Fibroblast of peridontal ligament (primary cell): ENCODE measurements at regions not wholly inside any gene's neighbourhood (a gene's known extent, or its start where the extent isn't known, plus 50 kb on each side); places are given as distances from the start of the nearest gene placed in this dataset.
"Not testable (repeated sequence)": the region's sequence is repeated elsewhere in the genome, so short reads cannot be mapped to it uniquely, and the experiment has no call there.

Experiments used
- DNase-seq: peaks from one replicate; pipeline ENCODE4 v3.0.0-alpha.2; 2010; ENCODE audit errors: extremely low read depth

DNA sequence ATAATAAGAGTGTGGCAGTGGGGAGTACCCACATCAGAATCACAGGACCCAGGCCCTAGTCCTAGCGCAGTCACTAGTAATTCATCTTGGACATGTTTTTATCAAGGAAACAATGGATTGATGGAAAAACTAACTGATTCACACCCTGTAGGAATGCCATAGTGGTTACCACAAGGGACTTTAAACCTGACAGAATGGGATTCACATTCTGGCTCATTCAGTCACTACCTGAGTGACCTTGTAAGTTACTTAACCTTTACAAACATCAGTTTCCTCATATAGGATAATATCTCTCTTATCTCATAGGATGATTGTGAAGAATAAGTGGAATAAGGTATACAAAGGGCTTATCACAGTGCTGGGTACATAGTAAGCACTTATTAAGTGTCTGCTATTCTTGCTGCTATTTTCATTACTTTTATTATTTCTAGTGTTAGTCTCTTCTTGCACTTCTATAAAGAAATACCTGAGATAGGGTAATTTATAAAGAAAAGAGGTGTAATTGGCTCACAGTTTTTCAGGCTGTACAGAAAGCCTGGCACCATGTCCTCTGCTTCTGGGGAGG, 247.5 kb upstream of the KLF3 start:
- no peak for DNase-seq

DNA sequence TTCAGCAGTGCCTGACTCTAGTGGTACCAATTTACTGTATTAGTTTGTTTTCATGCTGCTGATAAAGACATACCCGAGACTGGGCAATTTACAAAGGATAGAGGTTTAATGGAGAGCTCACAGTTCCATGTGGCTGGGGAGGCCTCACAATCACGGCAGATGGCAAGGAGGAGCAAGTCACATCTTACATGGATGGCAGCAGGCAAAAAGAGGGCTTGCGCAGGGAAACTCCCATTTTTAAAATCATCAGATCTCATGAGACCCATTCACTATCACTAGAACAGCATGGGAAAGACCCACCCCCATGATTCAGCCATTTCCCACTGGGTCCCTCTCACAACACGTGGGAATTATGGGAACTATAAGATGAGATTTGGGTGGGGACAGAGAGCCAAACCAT, 243.7 kb upstream of the KLF3 start:
- not testable (repeated sequence) for DNase-seq

DNA sequence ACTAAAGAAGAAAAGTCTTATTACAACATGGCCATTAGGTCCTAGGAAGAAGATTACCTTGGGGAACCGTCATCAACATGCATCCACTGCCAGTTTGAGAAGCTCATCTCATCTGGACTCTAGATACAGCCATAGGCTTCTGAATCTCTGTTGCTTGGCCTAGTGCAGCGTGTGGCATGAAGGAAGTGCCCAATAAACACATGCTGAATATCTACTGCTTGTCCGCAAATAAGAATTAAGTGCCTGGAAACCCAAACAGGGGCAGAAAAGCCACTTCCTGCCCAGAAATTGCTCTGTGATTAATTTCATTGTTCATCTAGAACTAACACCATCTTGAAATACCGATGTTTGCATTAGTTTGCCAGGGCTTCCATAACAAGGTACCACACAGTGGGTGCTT, 241.1 kb upstream of the KLF3 start:
- no peak for DNase-seq

DNA sequence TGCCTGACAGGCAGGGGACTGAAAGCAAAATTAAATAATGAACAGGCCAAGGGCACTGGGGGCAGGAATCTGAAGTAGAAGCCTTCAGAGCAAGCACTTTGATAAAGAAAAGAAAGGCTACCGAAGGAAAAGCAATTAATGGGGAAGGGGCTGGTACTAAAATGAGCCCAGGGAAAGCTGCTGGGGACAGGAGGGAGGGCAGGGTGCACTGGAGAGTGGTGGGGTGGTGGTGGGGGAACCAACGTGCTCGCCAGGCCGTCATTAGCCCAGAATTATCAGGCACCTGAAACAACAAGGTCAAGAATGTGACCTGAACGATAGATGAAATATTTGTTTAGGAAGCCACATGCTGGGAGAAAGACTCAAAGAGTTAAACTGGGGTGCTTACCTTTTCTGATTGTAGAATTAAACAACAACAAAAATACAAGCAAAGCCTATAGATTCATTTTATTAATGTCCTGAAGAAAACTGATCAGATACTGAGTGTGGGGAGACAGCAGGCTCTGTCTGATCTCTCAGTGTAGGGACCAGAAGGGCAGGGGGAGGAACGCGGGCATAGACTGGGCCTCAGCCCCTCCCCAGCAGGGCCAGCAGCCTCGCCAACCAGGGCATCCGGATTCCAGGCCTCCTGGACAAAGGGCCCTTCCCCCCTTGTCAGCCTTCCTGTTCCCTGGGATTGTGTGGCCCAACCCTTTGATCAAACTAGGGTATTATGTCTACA, 239.7 kb upstream of the KLF3 start:
- DNase-seq = no peak

DNA sequence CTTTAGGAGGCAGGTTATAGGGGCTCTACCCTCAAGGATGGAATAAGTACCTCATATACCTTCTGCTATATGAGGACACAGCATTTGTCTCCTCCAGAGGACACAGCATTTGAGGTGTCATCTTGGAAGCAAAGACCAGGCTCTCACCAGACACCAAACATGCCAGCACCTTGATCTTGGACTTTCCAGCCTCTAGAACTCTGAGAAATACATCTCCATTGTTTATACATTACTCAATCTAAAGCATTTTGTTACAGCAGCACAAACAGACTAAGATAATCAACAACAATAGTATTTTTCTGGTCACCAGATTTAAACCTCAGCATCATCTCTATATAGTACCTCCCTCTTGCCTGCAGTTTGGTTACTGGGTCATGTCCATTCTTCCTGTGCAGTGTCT, 237.5 kb upstream of the KLF3 start:
- no peak for DNase-seq

DNA sequence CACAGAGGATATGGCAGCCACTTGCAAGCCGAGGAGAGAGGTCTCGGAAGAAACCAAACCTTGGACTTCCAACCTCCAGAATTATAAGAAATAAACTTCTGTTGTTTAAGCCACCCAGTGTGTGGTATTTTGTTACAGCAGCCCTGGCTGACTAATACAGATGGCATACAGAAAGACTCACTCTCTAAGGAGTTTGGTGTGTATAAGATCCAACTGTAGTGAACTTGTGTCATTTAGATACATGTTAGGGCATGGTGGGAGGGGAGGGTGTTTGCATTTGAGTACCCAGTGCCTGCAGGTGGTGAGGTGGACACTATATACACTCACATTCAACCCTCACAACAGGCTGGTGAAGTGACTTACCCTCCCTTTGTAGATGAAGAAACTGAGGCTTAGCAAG, 233.2 kb upstream of the KLF3 start:
- no peak for DNase-seq

DNA sequence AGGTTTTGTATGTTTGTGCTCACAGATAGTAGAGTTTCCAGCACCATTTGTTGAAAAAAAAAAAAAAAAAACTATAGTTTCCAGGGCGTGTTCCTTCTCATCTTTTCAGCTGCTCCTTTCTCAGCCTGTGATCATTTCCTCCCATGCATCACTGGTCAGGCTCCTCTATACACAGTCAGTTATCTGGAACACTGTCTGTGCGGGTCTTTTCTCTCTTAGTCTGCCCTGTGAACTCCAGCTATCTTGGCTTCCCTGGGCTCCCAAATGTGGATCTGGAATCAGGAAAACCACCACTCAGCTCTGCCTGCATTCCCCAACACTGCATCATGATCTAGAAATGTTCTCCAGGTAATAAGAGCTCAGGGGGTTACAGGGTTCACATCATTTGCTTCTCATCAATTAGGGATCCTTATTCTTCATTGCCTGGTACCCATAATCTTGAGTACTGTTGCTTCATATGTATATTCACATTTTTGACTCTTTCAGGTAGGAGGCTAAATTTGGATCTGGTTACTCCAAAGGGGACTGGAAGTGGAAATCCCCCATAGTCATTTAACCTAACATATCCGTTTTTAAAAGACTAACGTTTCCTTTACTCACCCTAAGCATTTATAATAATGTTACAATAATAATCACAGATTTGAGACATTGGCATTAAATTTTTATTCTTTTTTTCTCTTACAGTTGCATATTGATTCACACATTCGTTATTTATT, 221.8 kb upstream of the KLF3 start:
- no peak for DNase-seq

DNA sequence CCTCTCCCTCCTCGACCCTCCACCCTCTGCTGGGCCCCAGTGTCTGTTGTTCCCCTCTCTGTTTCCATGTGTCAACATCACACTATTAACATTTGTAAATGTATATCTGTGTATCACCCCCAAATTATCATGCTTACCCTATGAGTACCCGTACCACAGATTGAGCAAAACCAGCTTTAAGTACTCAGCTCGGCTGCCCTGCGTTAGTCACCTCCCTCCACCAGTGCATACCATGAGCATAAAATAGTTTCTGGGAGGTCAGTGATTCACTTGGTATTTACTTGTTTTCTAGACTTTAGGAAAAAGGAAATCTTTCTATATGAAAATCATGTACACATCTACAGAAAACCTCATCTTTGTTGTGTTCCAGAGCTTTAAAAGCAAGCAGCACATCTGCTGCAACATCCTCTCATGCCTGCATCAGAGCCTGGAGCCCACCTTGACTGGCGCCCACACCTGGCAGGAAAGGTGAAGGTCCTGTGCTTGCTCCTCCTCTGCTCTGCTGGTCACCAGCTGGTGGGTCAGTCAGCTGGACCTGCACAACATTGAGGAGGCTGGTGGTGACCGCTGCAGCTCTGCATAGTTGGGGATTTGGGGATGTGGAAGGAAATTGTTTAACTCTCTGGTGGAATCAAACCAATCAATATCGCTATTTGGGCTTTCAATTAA, 214.4 kb upstream of the KLF3 start:
- DNase-seq = peak; percentile 72

DNA sequence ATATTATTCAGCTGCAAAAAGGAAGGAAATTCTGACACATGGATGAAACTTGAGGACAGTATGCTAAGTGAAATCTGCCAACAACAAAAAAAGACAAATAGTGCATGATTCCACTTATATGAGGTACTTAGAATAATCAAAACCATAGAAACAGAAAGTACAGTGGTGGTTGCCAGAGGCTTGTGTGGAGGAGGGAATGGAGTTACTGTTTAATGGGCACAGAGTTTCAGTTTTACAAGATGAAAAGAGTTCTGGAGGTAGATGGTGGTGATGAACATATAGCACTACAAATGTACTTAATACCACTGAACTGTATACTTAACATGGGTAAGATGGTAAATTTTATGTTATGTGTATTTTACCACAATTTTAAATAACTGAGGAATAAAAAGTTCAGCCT, 212.0 kb upstream of the KLF3 start:
- DNase-seq = peak; percentile 32

DNA sequence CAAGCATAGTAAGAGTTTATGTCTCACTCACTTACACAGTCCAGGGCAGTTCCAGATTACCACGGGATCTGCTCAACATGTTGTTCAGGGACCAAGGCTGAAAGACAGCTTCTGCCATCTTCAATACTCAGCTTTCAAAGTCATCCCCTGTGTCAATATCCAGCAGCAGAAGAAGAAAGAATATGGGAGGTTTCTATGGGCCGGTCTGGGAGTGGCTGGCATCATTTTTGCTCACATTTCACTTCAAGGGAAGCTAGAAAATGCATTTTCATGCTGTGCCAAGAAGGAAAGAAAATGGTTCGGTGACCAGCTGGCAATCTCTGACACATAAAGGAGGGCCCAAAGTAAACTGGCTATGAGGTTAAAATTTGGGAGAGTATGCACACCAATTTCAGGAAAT, 211.5 kb upstream of the KLF3 start:
- peak; percentile 9 for DNase-seq

DNA sequence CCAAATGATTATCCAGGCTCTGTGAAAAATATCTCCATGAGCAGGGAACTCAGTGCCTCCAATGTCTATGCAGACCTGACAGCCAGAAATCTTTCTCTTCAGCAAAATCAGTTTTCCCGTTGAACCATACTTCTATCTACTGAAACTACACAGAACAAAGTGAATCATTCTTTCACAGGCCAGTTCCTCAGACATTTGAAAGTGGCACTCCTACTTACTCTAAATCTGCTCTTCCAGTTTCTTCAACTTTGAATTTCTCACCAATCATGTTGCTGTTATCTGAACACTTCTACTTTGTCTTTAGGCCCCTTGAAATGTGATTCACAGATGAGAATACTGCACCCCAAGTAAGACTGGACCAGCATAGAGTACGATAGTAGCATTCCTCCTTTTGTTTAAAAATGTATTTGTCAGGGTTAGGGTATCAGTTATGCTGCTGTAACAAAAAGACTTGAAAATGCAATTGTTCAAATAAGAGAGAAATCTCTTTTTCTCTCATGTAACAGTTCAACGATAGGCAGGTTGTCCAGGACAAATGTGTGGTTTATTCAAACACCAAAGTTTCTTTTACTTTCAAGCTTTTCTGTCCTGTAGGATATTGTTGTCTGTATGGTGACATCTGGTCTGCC, 210.6 kb upstream of the KLF3 start:
- DNase-seq = no peak

DNA sequence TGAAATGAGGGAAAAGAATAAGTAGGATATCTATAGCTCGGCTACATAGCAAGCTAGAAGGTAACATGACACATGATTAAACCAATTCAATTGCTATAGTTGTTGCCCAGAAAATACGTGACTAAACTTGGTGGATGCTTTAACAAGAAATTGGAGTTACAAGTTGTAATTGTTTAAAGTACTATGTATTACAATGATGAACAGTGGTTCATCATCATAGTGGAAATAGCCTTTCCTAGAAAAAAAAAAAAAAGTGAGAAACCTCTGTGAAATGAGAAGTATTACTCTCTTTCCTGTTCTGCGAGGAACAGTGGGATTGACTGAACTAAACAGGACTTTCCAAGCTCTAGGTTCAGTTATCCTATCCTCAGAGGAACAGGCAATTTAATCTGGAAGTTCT, 209.7 kb upstream of the KLF3 start:
- DNase-seq = no peak

DNA sequence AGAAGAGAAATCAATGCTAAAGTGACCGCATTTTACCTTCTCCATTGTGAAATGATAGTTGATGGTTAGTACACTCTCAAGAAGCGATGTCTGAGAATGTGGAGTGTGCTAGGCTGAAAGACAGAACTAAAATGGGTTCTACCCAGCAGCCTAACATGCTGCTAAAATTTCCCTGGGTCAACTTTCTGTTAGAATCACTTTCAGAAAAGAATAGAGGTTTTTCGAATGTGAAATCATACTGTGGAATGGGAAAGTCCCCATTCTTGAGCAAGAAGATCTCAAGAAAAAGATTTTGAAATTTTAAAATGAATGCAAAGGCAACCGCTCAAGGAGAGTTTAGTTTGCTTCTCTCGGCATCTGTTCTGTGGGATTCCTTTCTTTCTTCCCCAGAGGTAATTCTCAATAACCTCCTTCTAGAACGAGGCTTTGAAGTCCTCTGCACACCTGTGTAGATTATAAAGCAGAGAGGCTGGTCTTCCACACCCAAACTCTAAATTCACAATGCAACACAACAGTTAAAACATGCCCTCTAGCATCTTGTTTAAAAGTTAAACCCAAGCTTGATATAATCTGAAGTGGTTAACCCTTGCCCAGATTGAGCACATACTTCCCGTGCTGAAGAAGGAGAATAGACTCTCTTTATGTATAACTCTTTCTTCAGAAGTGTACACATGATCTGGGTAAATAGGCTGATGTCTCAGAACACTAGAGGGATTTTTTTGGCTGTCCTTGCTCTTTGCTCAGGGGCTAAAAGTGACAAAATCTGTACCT, 208.7 kb upstream of the KLF3 start:
- DNase-seq = peak; percentile 21

DNA sequence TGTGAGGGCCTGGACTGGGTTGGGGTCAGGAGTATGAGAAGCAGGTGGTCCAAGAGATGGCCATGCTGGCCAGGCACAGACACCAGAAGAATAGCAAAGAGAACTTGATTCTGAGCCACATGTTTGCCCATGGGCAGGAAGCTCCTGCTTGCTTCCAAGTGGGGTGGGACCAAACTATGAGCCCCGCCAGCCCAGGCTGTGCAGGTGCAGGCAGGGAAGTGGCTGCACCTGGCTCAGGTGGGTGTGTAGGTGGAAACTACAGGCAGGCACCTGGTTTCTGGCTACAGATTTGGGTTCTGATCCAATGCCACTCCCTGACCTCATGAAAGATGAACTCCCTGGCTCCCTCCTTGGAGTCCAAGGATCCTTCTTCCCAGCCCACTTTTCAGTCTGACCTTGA, 207.9 kb upstream of the KLF3 start:
- no peak for DNase-seq

DNA sequence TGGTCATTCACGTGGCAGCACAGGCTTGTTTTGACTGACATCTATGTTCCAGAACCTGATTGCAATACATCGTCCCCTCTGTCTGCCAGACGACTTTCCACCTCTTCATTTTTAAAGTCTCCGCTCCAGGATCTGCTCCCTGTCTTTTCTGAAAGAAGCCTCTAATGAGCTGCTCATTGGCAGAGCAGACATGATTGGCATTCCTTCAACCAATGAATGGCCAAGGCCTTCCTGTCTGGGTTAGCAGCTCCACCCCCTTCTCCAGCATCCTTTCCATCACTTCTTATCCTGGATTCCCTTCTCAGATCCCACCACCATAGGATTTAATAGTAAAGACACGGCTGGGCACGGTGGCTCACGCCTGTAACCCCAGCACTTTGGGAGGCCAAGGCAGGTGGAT, 202.7 kb upstream of the KLF3 start:
- no peak for DNase-seq

DNA sequence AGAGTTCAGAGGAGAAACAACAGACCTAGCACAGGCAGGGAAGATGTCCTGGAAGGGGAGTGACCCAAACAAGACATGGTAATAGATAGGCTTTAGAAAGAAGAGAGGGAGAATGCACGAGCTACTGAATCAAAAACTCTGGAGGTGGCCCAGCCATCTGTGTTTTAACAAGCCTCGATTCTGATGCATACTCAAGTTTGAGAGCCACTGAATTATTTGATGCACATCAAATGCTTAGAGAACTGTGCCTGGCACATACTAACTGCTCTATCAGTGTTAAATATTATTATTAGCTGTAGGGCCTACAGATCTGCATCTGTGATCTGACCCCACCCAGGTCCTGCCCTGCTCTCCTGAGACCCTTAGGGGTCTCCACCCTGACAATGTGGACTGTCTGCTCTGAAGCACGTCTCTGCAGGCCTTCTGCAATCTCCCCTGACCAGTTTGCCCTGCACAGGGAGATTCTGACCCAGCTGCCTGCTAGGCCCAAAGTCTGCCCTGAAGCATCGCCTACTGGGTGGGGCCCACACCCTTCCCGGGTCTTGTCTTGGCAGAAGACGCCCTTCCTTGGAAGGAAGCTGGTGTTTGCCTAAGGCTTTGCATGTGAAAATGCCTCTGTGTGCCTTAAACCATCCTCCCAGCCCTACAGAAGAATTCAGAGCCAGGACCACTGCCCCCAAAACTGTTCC, 201.5 kb upstream of the KLF3 start:
- no peak for DNase-seq

DNA sequence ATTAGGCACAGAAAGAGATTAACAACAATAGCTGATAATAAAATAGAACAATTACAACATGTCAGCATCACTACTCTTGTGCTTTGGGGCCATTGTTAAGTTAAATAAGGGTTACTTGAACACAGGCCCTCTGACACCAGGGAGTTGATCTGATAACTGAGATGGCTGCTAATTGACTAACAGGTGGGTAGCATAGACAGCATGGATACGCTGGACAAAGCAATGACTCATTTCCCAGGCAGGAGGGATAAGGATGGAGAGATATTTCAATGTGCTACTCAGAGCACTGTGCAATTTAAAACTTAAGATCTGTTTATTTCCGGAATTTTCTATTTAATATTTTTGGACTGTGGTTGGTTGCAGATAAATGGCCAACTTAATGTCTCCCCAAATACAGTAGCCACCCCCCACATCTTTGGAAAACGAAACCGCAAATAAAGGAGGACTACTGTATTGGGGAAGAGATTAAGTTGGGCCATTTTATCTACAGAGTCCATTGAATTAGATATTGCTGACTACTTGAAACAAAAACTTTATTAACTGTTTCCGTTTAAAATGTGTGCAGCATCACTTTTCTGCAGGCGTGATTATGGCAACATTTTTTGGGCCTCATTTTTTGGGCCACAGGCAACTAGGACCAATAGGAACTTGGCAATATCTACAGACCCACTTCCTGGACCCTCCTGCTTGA, 200.6 kb upstream of the KLF3 start:
- DNase-seq = no peak

DNA sequence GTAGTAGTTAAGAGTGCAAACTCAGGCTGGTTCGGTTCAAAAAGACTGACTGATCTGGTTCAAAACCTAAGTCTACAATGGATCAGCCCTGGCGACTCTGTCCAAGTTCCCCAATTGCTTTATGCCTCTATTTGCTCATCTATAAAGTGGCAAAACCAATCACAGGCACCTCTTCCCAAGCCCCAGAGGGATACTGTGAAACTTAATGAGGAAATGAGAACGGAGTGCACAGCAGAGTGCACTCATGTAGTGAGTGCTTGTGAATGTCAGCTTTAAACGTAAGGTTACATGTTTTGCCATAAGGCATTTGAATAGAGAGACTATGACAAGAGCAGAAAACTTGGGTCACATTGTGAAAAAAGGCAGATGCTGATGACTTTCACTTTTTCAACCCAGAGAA, 199.7 kb upstream of the KLF3 start:
- DNase-seq = no peak

DNA sequence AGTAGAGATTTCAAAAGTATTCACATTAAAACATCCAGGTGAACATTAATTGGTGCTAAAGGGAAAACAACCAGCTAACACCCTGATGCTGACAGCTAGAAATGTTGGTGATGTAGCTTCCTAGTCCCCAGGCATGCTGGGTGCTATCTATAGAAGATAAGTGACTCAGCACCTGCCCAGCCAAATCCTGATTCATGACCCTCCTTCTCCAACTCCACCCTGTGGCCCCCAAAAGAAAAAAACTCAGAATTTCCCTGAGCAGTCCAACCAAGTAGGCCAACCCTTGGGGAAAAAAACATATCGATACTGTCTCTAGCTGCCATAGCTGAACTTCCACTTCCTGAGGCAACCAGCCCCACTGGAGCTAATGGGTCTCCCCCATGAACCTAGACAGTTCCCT, 197.6 kb upstream of the KLF3 start:
- DNase-seq = no peak

DNA sequence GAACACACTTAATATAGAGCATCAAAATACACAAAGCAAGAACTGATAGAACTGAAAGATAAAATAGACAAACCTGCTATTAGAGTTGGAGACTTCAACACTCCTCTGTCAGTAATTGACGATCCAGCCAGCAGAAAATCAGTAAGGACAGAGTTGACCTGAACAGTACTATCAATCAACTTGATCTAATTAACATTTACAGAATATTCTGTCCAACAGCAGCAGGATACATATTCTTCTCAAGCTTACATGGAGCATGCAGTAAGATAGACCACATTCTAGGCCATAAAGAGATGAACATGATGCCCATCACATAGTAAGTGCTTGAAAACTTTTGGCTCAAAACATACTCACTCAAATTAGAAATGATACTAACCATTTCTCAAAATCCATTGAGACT, 196.7 kb upstream of the KLF3 start:
- DNase-seq = no peak
